IMR-90 (cell line): ENCODE measurements at regions not wholly inside any gene's neighbourhood (a gene's known extent, or its start where the extent isn't known, plus 50 kb on each side); places are given as distances from the start of the nearest gene placed in this dataset.

Source experiments
- ATAC-seq: fragments of 200-7000 bp; cut with Tn5 transposase; 2 replicates; pipeline ENCODE4 v1.9.1; 2020; ENCODE audit warnings: low read depth, mild to moderate bottlenecking, moderate library complexity
- BruUV-seq: library from RNA; stranded (reverse); fragments of 400-500 nt; replicated peaks from 2 replicates; lab custom pipeline; 2021; lab: Mats Ljungman, UMichigan
- CTCF ChIA-PET: fragments of 300-600 bp; formaldehyde crosslinking; extraction: SDS; loops from one replicate; lab custom pipeline; 2021; ENCODE audit warnings: antibody characterized with exemption; lab: Yijun Ruan, JAX
- POLR2A ChIA-PET: fragments of 300-600 bp; sonication (Branson Sonifier 250); formaldehyde crosslinking; loops from one replicate; lab custom pipeline; 2022; ENCODE audit warnings: antibody characterized with exemption; ENCODE audit not compliant: unreplicated experiment; lab: Charles Lee
- DNase-seq: peaks from one replicate; pipeline ENCODE4 v3.0.0; 2013
- H2AFZ ChIP-seq: replicated peaks from 2 replicates; pipeline ENCODE3; 2013; ENCODE audit warnings: low read length, mild to moderate bottlenecking; ENCODE audit not compliant: poor library complexity
- H2AK5ac ChIP-seq: 2 replicates; pipeline ENCODE4 v1.6.1; 2013; ENCODE audit warnings: low read depth, low read length, inconsistent platforms
- H2AK9ac ChIP-seq: replicated peaks from 2 replicates; pipeline ENCODE3; 2013; ENCODE audit warnings: mild to moderate bottlenecking, low read depth, low read length, moderate library complexity; ENCODE audit not compliant: poor library complexity
- H2BK120ac ChIP-seq: 2 replicates; pipeline ENCODE4 v1.6.1; 2013; ENCODE audit warnings: low read depth, low read length, inconsistent platforms
- H2BK15ac ChIP-seq: 3 replicates; pipeline ENCODE4 v1.6.1; 2013; ENCODE audit warnings: low read depth, low read length, inconsistent platforms
- H2BK20ac ChIP-seq: 2 replicates; pipeline ENCODE4 v1.6.1; 2013; ENCODE audit warnings: low read depth, mild to moderate bottlenecking, inconsistent platforms, low read length, moderate library complexity
- H2BK5ac ChIP-seq: 2 replicates; pipeline ENCODE4 v1.6.1; 2013; ENCODE audit warnings: mild to moderate bottlenecking, low read depth, low read length, inconsistent platforms; ENCODE audit not compliant: poor library complexity, severe bottlenecking
- H3K14ac ChIP-seq: replicated peaks from 2 replicates; pipeline ENCODE4 v1.6.1; 2013; ENCODE audit warnings: low read depth, low read length, inconsistent platforms
- H3K18ac ChIP-seq: 2 replicates; pipeline ENCODE4 v1.6.1; 2013; ENCODE audit warnings: low read depth, low read length, control low read depth
- H3K23ac ChIP-seq: 2 replicates; pipeline ENCODE4 v1.6.1; 2013; ENCODE audit warnings: low read depth, low read length, inconsistent platforms
- H3K27ac ChIP-seq: 2 replicates; pipeline ENCODE4 v1.5.1; 2013; ENCODE audit warnings: mild to moderate bottlenecking, control low read depth, low read length; ENCODE audit not compliant: insufficient read depth
- H3K27me3 ChIP-seq: 2 replicates; pipeline ENCODE4 v1.6.1; 2013; ENCODE audit warnings: low read length; ENCODE audit not compliant: control insufficient read depth, insufficient read depth
- H3K36me3 ChIP-seq: 2 replicates; pipeline ENCODE4 v1.6.1; 2013; ENCODE audit warnings: low read length, mixed read lengths; ENCODE audit not compliant: control insufficient read depth, insufficient read depth
- H3K4ac ChIP-seq: 2 replicates; pipeline ENCODE4 v1.6.1; 2013; ENCODE audit warnings: low read depth, low read length, inconsistent platforms
- H3K4me1 ChIP-seq: 2 replicates; pipeline ENCODE4 v1.6.1; 2013; ENCODE audit warnings: low read length, mixed read lengths; ENCODE audit not compliant: control insufficient read depth, insufficient read depth
- H3K4me2 ChIP-seq: 2 replicates; pipeline ENCODE4 v1.6.1; 2013; ENCODE audit warnings: low read depth, mild to moderate bottlenecking, control low read depth, low read length, moderate library complexity
- H3K4me3 ChIP-seq: 2 replicates; pipeline ENCODE4 v1.5.1; 2013; ENCODE audit warnings: low read depth, mild to moderate bottlenecking, control low read depth, low read length, moderate library complexity; ENCODE audit not compliant: insufficient read depth
- H3K56ac ChIP-seq: 2 replicates; pipeline ENCODE4 v1.6.1; 2013; ENCODE audit warnings: low read length, inconsistent platforms; ENCODE audit not compliant: insufficient read depth; ENCODE audit errors: extremely low read depth
- H3K79me1 ChIP-seq, 2 experiments: 2 replicates each; pipeline ENCODE4 v1.6.1; 2013; ENCODE audit warnings: low read length in 2 of 2, inconsistent platforms in 1 of 2, low read depth in 1 of 2
- H3K9ac ChIP-seq: 2 replicates; pipeline ENCODE4 v1.6.1; 2013; ENCODE audit warnings: low read depth, low read length, control low read depth
- H3K9me1 ChIP-seq: 2 replicates; pipeline ENCODE4 v1.6.1; 2013; ENCODE audit warnings: low read length, inconsistent platforms; ENCODE audit not compliant: insufficient read depth
- H3K9me3 ChIP-seq: 2 replicates; pipeline ENCODE4 v1.6.1; 2013; ENCODE audit warnings: low read length; ENCODE audit not compliant: control insufficient read depth, insufficient read depth
- H4K20me1 ChIP-seq: 2 replicates; pipeline ENCODE4 v1.6.1; 2013; ENCODE audit warnings: low read length, inconsistent platforms; ENCODE audit not compliant: insufficient read depth
- H4K5ac ChIP-seq: 2 replicates; pipeline ENCODE4 v1.6.1; 2013; ENCODE audit warnings: mild to moderate bottlenecking, low read depth, low read length, control low read depth
- H4K8ac ChIP-seq, 2 experiments: 2 replicates each; pipeline ENCODE4 v1.6.1; 2013; ENCODE audit warnings: low read depth in 2 of 2, low read length in 2 of 2, control low read depth in 1 of 2, inconsistent platforms in 1 of 2
- H4K91ac ChIP-seq: 2 replicates; pipeline ENCODE4 v1.6.1; 2013; ENCODE audit warnings: low read depth, low read length, inconsistent platforms; ENCODE audit not compliant: insufficient read depth
- BHLHE40 ChIP-seq: fragments of 150-350 bp; IDR thresholded peaks from 2 replicates; pipeline ENCODE4 v1.6.1; 2016; ENCODE audit warnings: mild to moderate bottlenecking, low read depth, low read length
- CEBPB ChIP-seq: IDR thresholded peaks from 2 replicates; pipeline ENCODE4 v1.6.1; 2012; ENCODE audit warnings: low read depth, low read length, improper control_type of control experiment
- CHD1 ChIP-seq: IDR thresholded peaks from 2 replicates; pipeline ENCODE4 v1.6.1; 2012; ENCODE audit warnings: low read depth, low read length, improper control_type of control experiment
- FOS ChIP-seq: fragments of 150-350 bp; IDR thresholded peaks from 2 replicates; pipeline ENCODE4 v1.6.1; 2016; ENCODE audit warnings: low read depth, low read length
- MAFK ChIP-seq: IDR thresholded peaks from 2 replicates; pipeline ENCODE4 v1.6.1; 2012; ENCODE audit warnings: low read depth, low read length, improper control_type of control experiment
- MAZ ChIP-seq: IDR thresholded peaks from 2 replicates; pipeline ENCODE4 v1.6.1; 2012; ENCODE audit warnings: low read depth, mild to moderate bottlenecking, low read length, improper control_type of control experiment, moderate library complexity, borderline replicate concordance
- MXI1 ChIP-seq: IDR thresholded peaks from 2 replicates; pipeline ENCODE4 v1.6.1; 2012; ENCODE audit warnings: low read depth, mild to moderate bottlenecking, low read length, moderate library complexity, borderline replicate concordance
- NFE2L2 ChIP-seq: fragments of 150-350 bp; IDR thresholded peaks from 2 replicates; pipeline ENCODE4 v1.6.1; 2016; ENCODE audit warnings: low read depth, mild to moderate bottlenecking, low read length
- POLR2A ChIP-seq: IDR thresholded peaks from 2 replicates; pipeline ENCODE4 v1.6.1; 2012; ENCODE audit warnings: mild to moderate bottlenecking, low read depth, low read length
- RAD21 ChIP-seq: IDR thresholded peaks from 2 replicates; pipeline ENCODE4 v1.6.1; 2012; ENCODE audit warnings: low read length, improper control_type of control experiment
- RCOR1 ChIP-seq: IDR thresholded peaks from 2 replicates; pipeline ENCODE4 v1.6.1; 2012; ENCODE audit warnings: mild to moderate bottlenecking, low read length, improper control_type of control experiment; ENCODE audit not compliant: insufficient replicate concordance
- RFX5 ChIP-seq: IDR thresholded peaks from 2 replicates; pipeline ENCODE4 v1.8.0; 2012; ENCODE audit warnings: low read depth, mild to moderate bottlenecking, low read length, moderate library complexity
- SMC3 ChIP-seq: fragments of 150-350 bp; IDR thresholded peaks from 2 replicates; pipeline ENCODE4 v1.6.1; 2016; ENCODE audit warnings: low read depth, mild to moderate bottlenecking, antibody characterized with exemption, low read length, moderate library complexity
- WGBS, 2 experiments: methylation state at CpG; one replicate each; pipeline versions ENCODE4 v1.1.5 to v1.1.7; 2013; ENCODE audit warnings: missing lambda C conversion rate in 2 of 2; ENCODE audit not compliant: insufficient read length in 1 of 2; ENCODE audit errors: extremely low coverage in 2 of 2; 5-methylcytosine and 5-hydroxymethylcytosine counted together
- dilution Hi-C: fragments of 300-500 bp; cut with HindIII; formaldehyde crosslinking; loops from one replicate; pipeline ENCODE4 v1.14.3; 2018; ENCODE audit warnings: low sequenced_read_pairs; ENCODE audit not compliant: unreplicated experiment
- in situ Hi-C: fragments of 300-500 bp; cut with MboI; formaldehyde crosslinking; loops from 3 replicates; pipeline ENCODE4 v1.14.3; 2019; ENCODE audit warnings: low sequenced_read_pairs, inconsistent platforms, mixed read lengths
- intact Hi-C: fragments of 100-400 bp; cut with micrococcal nuclease; formaldehyde crosslinking; loops from 2 replicates; pipeline ENCODE4 v1.10.0; 2022
- TF ChIP-seq, protein P1 (sequence below): fragments of 150-350 bp; IDR thresholded peaks from 2 replicates; pipeline ENCODE4 v1.6.1; 2017; ENCODE audit warnings: mild to moderate bottlenecking, antibody characterized with exemption, low read length, low read depth
- TF ChIP-seq, protein P2 (sequence below): conservative IDR thresholded peaks from 2 replicates; pipeline ENCODE4 v1.5.1; 2012; ENCODE audit warnings: mild to moderate bottlenecking, low read depth, low read length, improper control_type of control experiment

DNA sequence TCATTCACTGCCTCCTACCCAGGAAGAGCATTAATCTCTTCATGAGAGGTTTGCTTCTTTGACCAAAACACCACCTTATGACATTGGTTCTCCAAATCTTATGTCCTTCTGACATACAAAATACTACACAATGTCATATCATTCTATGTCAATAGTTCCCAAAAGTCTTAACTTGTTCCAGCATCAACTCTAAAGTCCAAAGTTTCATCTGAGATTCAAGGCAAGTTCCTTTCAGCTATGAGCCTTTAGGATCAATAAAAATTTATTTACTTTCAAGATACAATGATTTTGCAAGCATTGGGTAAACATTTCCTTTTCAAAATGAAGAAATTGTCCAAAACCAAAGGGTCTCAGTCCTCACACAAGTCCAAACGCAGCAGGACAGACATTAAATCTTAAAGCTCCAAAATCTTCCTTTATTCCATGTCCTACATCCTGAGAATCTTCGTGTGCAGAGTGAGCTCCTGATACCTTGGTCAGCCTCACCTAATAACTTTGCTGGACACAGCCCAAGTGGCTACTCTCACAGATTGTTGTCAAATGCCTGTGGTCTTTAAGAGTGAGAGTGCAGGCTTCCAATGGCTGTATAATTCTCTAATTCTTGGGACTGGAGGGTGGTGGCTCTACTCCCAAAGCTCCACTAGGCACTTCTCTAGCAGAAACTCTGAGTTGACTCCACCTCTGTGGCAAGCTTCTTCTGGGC, 1668.2 kb downstream of the HACE1 start:
- H2BK20ac ChIP-seq = no peak overlapping the region
- H2BK15ac ChIP-seq = no peak overlapping the region
- H2BK5ac ChIP-seq = no peak overlapping the region
- dilution Hi-C loops (no loop called here), intact Hi-C loops (no loop called here), in situ Hi-C loops (no loop called here)
- no peaks in the 10 kb centered on the region for H3K36me3 ChIP-seq
- no peak overlapping the region for H4K5ac ChIP-seq
- H3K4ac ChIP-seq = no peak overlapping the region
- POLR2A ChIA-PET = no interaction called here
- no peak overlapping the region for H3K18ac ChIP-seq
- no peaks in the 10 kb centered on the region for H3K27me3 ChIP-seq
- no peak overlapping the region for H3K9ac ChIP-seq
- no peak overlapping the region for H4K91ac ChIP-seq
- no peak overlapping the region for H3K4me3 ChIP-seq
- no peaks in the 10 kb centered on the region for H3K4me1 ChIP-seq
- H2AFZ ChIP-seq = no peak overlapping the region
- H3K79me1 ChIP-seq = no peaks in the 10 kb centered on the region
- no peaks in the 10 kb centered on the region for H3K9me1 ChIP-seq
- H4K8ac ChIP-seq = no peak overlapping the region
- no peak overlapping the region for H2AK5ac ChIP-seq
- DNase-seq (no peak), ATAC-seq (no peak)
- no peak overlapping the region for H3K27ac ChIP-seq
- H3K56ac ChIP-seq = no peak overlapping the region
- peaks cover 5% of the 10 kb centered on the region; the same call in 1 of the 2 replicates for H3K9me3 ChIP-seq
- no peak overlapping the region for H2AK9ac ChIP-seq
- no peak overlapping the region for H3K4me2 ChIP-seq
- no peaks in the 10 kb centered on the region for H4K20me1 ChIP-seq
- no peak for TF ChIP-seq RFX5
- TF ChIP-seq MAZ = no peak
- TF ChIP-seq FOS = no peak
- TF ChIP-seq, protein P1, sequence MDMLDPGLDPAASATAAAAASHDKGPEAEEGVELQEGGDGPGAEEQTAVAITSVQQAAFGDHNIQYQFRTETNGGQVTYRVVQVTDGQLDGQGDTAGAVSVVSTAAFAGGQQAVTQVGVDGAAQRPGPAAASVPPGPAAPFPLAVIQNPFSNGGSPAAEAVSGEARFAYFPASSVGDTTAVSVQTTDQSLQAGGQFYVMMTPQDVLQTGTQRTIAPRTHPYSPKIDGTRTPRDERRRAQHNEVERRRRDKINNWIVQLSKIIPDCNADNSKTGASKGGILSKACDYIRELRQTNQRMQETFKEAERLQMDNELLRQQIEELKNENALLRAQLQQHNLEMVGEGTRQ = no peak
- no peak for TF ChIP-seq MXI1
- TF ChIP-seq RCOR1 = no peak
- TF ChIP-seq POLR2A = no peak
- no peak for TF ChIP-seq CHD1
- no peak for TF ChIP-seq CEBPB
- no peak for TF ChIP-seq BHLHE40
- TF ChIP-seq RAD21 = no peak
- no peak for TF ChIP-seq NFE2L2
- no peak for TF ChIP-seq MAFK
- TF ChIP-seq, protein P2, sequence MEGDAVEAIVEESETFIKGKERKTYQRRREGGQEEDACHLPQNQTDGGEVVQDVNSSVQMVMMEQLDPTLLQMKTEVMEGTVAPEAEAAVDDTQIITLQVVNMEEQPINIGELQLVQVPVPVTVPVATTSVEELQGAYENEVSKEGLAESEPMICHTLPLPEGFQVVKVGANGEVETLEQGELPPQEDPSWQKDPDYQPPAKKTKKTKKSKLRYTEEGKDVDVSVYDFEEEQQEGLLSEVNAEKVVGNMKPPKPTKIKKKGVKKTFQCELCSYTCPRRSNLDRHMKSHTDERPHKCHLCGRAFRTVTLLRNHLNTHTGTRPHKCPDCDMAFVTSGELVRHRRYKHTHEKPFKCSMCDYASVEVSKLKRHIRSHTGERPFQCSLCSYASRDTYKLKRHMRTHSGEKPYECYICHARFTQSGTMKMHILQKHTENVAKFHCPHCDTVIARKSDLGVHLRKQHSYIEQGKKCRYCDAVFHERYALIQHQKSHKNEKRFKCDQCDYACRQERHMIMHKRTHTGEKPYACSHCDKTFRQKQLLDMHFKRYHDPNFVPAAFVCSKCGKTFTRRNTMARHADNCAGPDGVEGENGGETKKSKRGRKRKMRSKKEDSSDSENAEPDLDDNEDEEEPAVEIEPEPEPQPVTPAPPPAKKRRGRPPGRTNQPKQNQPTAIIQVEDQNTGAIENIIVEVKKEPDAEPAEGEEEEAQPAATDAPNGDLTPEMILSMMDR = no peak
- TF ChIP-seq SMC3 = no peak
- CTCF ChIA-PET = no interaction called here
- no CpG with 5 or more reads among the region's 2 CpGs for WGBS, 2 experiments
- H3K14ac ChIP-seq = no peak overlapping the region
- no peak overlapping the region for H3K23ac ChIP-seq
- BruUV-seq = no TSS peak
- H2BK120ac ChIP-seq = no peak overlapping the region
